Mammary epithelial cell (primary cell): ENCODE measurements at regions not wholly inside any gene's neighbourhood (a gene's known extent, or its start where the extent isn't known, plus 50 kb on each side); places are given as distances from the start of the nearest gene placed in this dataset.

ENCODE experiments used
- EZH2 ChIP-seq: IDR thresholded peaks from 2 replicates; pipeline ENCODE4 v1.6.1; 2012; ENCODE audit warnings: low read length, inconsistent platforms, borderline replicate concordance
- TF ChIP-seq, protein P1 (sequence below), 2 donors: IDR thresholded peaks in 1 of 2; conservative IDR thresholded peaks in 1 of 2; 2 replicates each; pipeline ENCODE4 v1.5.1; 2011 to 2012; ENCODE audit warnings: inconsistent platforms in 2 of 2, low read length in 2 of 2, mild to moderate bottlenecking in 2 of 2, control low read depth in 1 of 2, low read depth in 1 of 2; ENCODE audit not compliant: insufficient read depth in 1 of 2; ENCODE audit errors: extremely low read depth in 1 of 2

DNA sequence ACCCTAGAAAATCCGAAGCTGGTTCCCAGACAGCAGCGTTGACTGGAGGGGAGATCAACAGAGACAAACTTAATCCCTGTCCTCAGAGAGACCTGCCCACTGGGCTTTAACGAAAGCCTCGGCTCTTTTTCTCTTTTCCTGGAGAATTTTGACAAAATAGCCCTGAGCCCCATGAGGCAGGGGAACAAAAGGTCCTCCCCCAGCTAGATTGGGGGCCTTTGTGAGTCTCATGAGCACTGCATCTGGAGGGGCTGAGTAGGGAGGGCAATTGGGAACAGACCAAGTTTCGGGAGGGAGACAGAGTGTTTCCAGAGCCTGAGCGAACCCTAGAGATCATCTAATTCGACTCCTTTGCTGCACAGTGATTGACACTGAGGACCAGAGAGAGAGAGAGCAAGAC lies 123.9 kb upstream of the HAAO start:
- TF ChIP-seq, protein P1, sequence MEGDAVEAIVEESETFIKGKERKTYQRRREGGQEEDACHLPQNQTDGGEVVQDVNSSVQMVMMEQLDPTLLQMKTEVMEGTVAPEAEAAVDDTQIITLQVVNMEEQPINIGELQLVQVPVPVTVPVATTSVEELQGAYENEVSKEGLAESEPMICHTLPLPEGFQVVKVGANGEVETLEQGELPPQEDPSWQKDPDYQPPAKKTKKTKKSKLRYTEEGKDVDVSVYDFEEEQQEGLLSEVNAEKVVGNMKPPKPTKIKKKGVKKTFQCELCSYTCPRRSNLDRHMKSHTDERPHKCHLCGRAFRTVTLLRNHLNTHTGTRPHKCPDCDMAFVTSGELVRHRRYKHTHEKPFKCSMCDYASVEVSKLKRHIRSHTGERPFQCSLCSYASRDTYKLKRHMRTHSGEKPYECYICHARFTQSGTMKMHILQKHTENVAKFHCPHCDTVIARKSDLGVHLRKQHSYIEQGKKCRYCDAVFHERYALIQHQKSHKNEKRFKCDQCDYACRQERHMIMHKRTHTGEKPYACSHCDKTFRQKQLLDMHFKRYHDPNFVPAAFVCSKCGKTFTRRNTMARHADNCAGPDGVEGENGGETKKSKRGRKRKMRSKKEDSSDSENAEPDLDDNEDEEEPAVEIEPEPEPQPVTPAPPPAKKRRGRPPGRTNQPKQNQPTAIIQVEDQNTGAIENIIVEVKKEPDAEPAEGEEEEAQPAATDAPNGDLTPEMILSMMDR (conservative IDR thresholded peaks at IDR 0.05 in 1 of 2, IDR thresholded peaks at IDR 0.05 in 1 of 2; ENCODE audit: extremely low read depth in 1 of 2, insufficient read depth in 1 of 2, low read depth in 1 of 2, low read length in 2 of 2) = no peak
- no peak for TF ChIP-seq EZH2
